Uterus (tissue), 2 donors: ENCODE measurements at regions not wholly inside any gene's neighbourhood (a gene's known extent, or its start where the extent isn't known, plus 50 kb on each side); places are given as distances from the start of the nearest gene placed in this dataset.

Experiments
- POLR2A ChIP-seq, 2 donors: fragments of 450-650 bp; IDR thresholded peaks; one replicate each; pipeline ENCODE4 v1.6.1; 2016; ENCODE audit warnings: antibody characterized with exemption in 2 of 2, mild to moderate bottlenecking in 1 of 2, moderate library complexity in 1 of 2
- TF ChIP-seq, protein P1 (sequence below), 4 experiments: fragments of 200-600 bp in 2 of 4; fragments of 450-650 bp in 2 of 4; sonication (generic) in 2 of 4; IDR thresholded peaks; one replicate each; pipeline ENCODE4 v1.5.1; 2016 to 2019; ENCODE audit warnings: antibody characterized with exemption in 4 of 4, mild to moderate bottlenecking in 2 of 4, moderate library complexity in 1 of 4

DNA sequence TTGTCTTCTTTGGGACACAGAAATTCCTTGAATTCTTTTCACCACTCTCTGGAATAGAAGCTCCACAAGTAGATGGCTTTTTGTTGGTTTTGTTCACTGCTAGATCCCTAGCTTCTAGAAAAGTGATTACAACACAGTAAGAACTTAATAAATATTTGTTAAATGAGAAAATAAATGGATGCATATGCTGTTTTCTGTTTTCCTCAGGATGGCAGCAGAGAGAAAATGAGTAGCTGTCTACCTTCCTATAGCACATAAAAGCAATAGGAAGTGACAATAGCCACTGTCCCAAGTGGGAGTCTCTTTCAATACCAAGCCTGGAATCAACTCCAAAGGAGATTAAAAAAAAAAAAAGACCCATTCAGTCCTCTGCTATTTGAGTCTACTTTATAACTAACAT is 100.6 kb upstream of the NREP start:
- TF ChIP-seq, protein P1, sequence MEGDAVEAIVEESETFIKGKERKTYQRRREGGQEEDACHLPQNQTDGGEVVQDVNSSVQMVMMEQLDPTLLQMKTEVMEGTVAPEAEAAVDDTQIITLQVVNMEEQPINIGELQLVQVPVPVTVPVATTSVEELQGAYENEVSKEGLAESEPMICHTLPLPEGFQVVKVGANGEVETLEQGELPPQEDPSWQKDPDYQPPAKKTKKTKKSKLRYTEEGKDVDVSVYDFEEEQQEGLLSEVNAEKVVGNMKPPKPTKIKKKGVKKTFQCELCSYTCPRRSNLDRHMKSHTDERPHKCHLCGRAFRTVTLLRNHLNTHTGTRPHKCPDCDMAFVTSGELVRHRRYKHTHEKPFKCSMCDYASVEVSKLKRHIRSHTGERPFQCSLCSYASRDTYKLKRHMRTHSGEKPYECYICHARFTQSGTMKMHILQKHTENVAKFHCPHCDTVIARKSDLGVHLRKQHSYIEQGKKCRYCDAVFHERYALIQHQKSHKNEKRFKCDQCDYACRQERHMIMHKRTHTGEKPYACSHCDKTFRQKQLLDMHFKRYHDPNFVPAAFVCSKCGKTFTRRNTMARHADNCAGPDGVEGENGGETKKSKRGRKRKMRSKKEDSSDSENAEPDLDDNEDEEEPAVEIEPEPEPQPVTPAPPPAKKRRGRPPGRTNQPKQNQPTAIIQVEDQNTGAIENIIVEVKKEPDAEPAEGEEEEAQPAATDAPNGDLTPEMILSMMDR (IDR thresholded peaks at IDR 0.05), result no peak
- TF ChIP-seq POLR2A (IDR thresholded peaks at IDR 0.05), result no peak
